ENCODE measurements at regions not wholly inside any gene's neighbourhood (a gene's known extent, or its start where the extent isn't known, plus 50 kb on each side); places are given as distances from the start of the nearest gene placed in this dataset.

- 87% methylated on average over 5 of the region's 5 CpGs for WGBS
- TF ChIP-seq FOXA1 (IDR thresholded peaks at IDR 0.05) (no peak), GABPA (IDR thresholded peaks at IDR 0.05 in 1 of 2, conservative IDR thresholded peaks at IDR 0.05 in 1 of 2) (no peak), YY1 (IDR thresholded peaks at IDR 0.05) (no peak), RXRA (IDR thresholded peaks at IDR 0.05) (no peak), JUND (IDR thresholded peaks at IDR 0.05) (no peak), ATF3 (IDR thresholded peaks at IDR 0.05) (no peak), NR2F2 (IDR thresholded peaks at IDR 0.05) (no peak), TAF1 (conservative IDR thresholded peaks at IDR 0.05) (no peak), EGR1 (IDR thresholded peaks at IDR 0.05; ENCODE audit: low read depth in 2 of 2) (no peak), HNF4A (conservative IDR thresholded peaks at IDR 0.05) (no peak), SP1 (IDR thresholded peaks at IDR 0.05) (no peak), RAD21 (IDR thresholded peaks at IDR 0.05) (no peak), HNF4G (IDR thresholded peaks at IDR 0.05) (no peak), FOXA2 (IDR thresholded peaks at IDR 0.05) (no peak)
- TF ChIP-seq, protein P1, sequence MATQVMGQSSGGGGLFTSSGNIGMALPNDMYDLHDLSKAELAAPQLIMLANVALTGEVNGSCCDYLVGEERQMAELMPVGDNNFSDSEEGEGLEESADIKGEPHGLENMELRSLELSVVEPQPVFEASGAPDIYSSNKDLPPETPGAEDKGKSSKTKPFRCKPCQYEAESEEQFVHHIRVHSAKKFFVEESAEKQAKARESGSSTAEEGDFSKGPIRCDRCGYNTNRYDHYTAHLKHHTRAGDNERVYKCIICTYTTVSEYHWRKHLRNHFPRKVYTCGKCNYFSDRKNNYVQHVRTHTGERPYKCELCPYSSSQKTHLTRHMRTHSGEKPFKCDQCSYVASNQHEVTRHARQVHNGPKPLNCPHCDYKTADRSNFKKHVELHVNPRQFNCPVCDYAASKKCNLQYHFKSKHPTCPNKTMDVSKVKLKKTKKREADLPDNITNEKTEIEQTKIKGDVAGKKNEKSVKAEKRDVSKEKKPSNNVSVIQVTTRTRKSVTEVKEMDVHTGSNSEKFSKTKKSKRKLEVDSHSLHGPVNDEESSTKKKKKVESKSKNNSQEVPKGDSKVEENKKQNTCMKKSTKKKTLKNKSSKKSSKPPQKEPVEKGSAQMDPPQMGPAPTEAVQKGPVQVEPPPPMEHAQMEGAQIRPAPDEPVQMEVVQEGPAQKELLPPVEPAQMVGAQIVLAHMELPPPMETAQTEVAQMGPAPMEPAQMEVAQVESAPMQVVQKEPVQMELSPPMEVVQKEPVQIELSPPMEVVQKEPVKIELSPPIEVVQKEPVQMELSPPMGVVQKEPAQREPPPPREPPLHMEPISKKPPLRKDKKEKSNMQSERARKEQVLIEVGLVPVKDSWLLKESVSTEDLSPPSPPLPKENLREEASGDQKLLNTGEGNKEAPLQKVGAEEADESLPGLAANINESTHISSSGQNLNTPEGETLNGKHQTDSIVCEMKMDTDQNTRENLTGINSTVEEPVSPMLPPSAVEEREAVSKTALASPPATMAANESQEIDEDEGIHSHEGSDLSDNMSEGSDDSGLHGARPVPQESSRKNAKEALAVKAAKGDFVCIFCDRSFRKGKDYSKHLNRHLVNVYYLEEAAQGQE (IDR thresholded peaks at IDR 0.05) = no peak
- TF ChIP-seq, protein P2, sequence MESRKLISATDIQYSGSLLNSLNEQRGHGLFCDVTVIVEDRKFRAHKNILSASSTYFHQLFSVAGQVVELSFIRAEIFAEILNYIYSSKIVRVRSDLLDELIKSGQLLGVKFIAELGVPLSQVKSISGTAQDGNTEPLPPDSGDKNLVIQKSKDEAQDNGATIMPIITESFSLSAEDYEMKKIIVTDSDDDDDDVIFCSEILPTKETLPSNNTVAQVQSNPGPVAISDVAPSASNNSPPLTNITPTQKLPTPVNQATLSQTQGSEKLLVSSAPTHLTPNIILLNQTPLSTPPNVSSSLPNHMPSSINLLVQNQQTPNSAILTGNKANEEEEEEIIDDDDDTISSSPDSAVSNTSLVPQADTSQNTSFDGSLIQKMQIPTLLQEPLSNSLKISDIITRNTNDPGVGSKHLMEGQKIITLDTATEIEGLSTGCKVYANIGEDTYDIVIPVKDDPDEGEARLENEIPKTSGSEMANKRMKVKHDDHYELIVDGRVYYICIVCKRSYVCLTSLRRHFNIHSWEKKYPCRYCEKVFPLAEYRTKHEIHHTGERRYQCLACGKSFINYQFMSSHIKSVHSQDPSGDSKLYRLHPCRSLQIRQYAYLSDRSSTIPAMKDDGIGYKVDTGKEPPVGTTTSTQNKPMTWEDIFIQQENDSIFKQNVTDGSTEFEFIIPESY (IDR thresholded peaks at IDR 0.05) = no peak
- TF ChIP-seq, protein P3, sequence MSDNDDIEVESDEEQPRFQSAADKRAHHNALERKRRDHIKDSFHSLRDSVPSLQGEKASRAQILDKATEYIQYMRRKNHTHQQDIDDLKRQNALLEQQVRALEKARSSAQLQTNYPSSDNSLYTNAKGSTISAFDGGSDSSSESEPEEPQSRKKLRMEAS (IDR thresholded peaks at IDR 0.05) = no peak
- TF ChIP-seq, protein P4, sequence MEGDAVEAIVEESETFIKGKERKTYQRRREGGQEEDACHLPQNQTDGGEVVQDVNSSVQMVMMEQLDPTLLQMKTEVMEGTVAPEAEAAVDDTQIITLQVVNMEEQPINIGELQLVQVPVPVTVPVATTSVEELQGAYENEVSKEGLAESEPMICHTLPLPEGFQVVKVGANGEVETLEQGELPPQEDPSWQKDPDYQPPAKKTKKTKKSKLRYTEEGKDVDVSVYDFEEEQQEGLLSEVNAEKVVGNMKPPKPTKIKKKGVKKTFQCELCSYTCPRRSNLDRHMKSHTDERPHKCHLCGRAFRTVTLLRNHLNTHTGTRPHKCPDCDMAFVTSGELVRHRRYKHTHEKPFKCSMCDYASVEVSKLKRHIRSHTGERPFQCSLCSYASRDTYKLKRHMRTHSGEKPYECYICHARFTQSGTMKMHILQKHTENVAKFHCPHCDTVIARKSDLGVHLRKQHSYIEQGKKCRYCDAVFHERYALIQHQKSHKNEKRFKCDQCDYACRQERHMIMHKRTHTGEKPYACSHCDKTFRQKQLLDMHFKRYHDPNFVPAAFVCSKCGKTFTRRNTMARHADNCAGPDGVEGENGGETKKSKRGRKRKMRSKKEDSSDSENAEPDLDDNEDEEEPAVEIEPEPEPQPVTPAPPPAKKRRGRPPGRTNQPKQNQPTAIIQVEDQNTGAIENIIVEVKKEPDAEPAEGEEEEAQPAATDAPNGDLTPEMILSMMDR (IDR thresholded peaks at IDR 0.05; ENCODE audit: low read depth, low read length, missing input control) = no peak
- Histone ChIP-seq H3K27ac (ENCODE audit: low read depth in 1 of 2, low read length in 2 of 2) (no peak overlapping the region), H3K4me1 (ENCODE audit: control insufficient read depth in 4 of 4, insufficient read depth in 4 of 4, low read length in 3 of 4) (no peaks in the 10 kb centered on the region), H3K4me3 (ENCODE audit: low read depth in 1 of 3, low read length in 3 of 3) (no peak overlapping the region), H3K27me3 (ENCODE audit: control insufficient read depth in 4 of 4, insufficient read depth in 4 of 4, low read length in 3 of 4) (no peaks in the 10 kb centered on the region), H3K9ac (ENCODE audit: low read depth in 1 of 2, low read length in 2 of 2) (no peak overlapping the region), H3K9me3 (ENCODE audit: control insufficient read depth in 4 of 4, low read length in 3 of 4) (no peaks in the 10 kb centered on the region), H3K36me3 (ENCODE audit: control insufficient read depth in 4 of 4, insufficient read depth in 3 of 4, low read depth in 1 of 4, low read length in 3 of 4) (no peaks in the 10 kb centered on the region)
- no peak for DNase-seq (ENCODE audit: low spot score)
Measured at GRCh38 chr13:79674765-79675515, 194.0 kb downstream of the NDFIP2 start.

Data from liver (tissue), 8 donors.